ENCODE measurements at regions not wholly inside any gene's neighbourhood (a gene's known extent, or its start where the extent isn't known, plus 50 kb on each side); places are given as distances from the start of the nearest gene placed in this dataset.

- H3K9me3 ChIP-seq (ENCODE audit: control insufficient read depth in 3 of 3, low read length in 3 of 3), result no peaks in the 10 kb centered on the region
- no peak overlapping the region for H3K27ac ChIP-seq (ENCODE audit: low read depth, low read length)
- H3K4me1 ChIP-seq (ENCODE audit: control insufficient read depth in 3 of 3, insufficient read depth in 3 of 3, low read length in 3 of 3), result no peaks in the 10 kb centered on the region
- no peak overlapping the region for H3K9ac ChIP-seq (ENCODE audit: low read depth in 1 of 3, low read length in 3 of 3)
- H3K36me3 ChIP-seq (ENCODE audit: control insufficient read depth in 3 of 3, insufficient read depth in 3 of 3, low read length in 3 of 3), result no peaks in the 10 kb centered on the region
- H3K27me3 ChIP-seq (ENCODE audit: control insufficient read depth in 3 of 3, insufficient read depth in 3 of 3, low read length in 3 of 3), result no peaks in the 10 kb centered on the region
- no peak overlapping the region for H3K4me3 ChIP-seq (ENCODE audit: low read length in 3 of 3)
Measured at GRCh38 chr5:82749461-82749820, 327.8 kb downstream of the TMEM167A start.

GRCh38 chr5:82748688-82749460 lies 328.3 kb downstream of the TMEM167A start:
- Histone ChIP-seq H3K4me1 (ENCODE audit: control insufficient read depth in 3 of 3, insufficient read depth in 3 of 3, low read length in 3 of 3) (no peaks in the 10 kb centered on the region), H3K36me3 (ENCODE audit: control insufficient read depth in 3 of 3, insufficient read depth in 3 of 3, low read length in 3 of 3) (no peaks in the 10 kb centered on the region), H3K4me3 (ENCODE audit: low read length in 3 of 3) (no peak overlapping the region), H3K9ac (ENCODE audit: low read depth in 1 of 3, low read length in 3 of 3) (no peak overlapping the region), H3K27me3 (ENCODE audit: control insufficient read depth in 3 of 3, insufficient read depth in 3 of 3, low read length in 3 of 3) (no peaks in the 10 kb centered on the region), H3K27ac (ENCODE audit: low read depth, low read length) (peak overlapping the region; percentile 17), H3K9me3 (ENCODE audit: control insufficient read depth in 3 of 3, low read length in 3 of 3) (no peaks in the 10 kb centered on the region)

GRCh38 chr5:82747986-82748385 lies 329.2 kb downstream of the TMEM167A start:
- Histone ChIP-seq H3K4me1 (ENCODE audit: control insufficient read depth in 3 of 3, insufficient read depth in 3 of 3, low read length in 3 of 3) (no peaks in the 10 kb centered on the region), H3K9me3 (ENCODE audit: control insufficient read depth in 3 of 3, low read length in 3 of 3) (no peaks in the 10 kb centered on the region), H3K9ac (ENCODE audit: low read depth in 1 of 3, low read length in 3 of 3) (no peak overlapping the region), H3K27me3 (ENCODE audit: control insufficient read depth in 3 of 3, insufficient read depth in 3 of 3, low read length in 3 of 3) (no peaks in the 10 kb centered on the region), H3K27ac (ENCODE audit: low read depth, low read length) (no peak overlapping the region), H3K36me3 (ENCODE audit: control insufficient read depth in 3 of 3, insufficient read depth in 3 of 3, low read length in 3 of 3) (no peaks in the 10 kb centered on the region), H3K4me3 (ENCODE audit: low read length in 3 of 3) (no peak overlapping the region)

GRCh38 chr5:82745016-82745415 lies 332.2 kb downstream of the TMEM167A start:
- H3K9ac ChIP-seq (ENCODE audit: low read depth in 1 of 3, low read length in 3 of 3), result no peak overlapping the region
- no peak overlapping the region for H3K27ac ChIP-seq (ENCODE audit: low read depth, low read length)
- no peaks in the 10 kb centered on the region for H3K36me3 ChIP-seq (ENCODE audit: control insufficient read depth in 3 of 3, insufficient read depth in 3 of 3, low read length in 3 of 3)
- H3K4me1 ChIP-seq (ENCODE audit: control insufficient read depth in 3 of 3, insufficient read depth in 3 of 3, low read length in 3 of 3), result no peaks in the 10 kb centered on the region
- no peak overlapping the region for H3K4me3 ChIP-seq (ENCODE audit: low read length in 3 of 3)
- no peaks in the 10 kb centered on the region for H3K27me3 ChIP-seq (ENCODE audit: control insufficient read depth in 3 of 3, insufficient read depth in 3 of 3, low read length in 3 of 3)
- H3K9me3 ChIP-seq (ENCODE audit: control insufficient read depth in 3 of 3, low read length in 3 of 3), result no peaks in the 10 kb centered on the region

GRCh38 chr5:82738681-82739269 lies 338.4 kb downstream of the TMEM167A start:
- no peaks in the 10 kb centered on the region for H3K27me3 ChIP-seq (ENCODE audit: control insufficient read depth in 3 of 3, insufficient read depth in 3 of 3, low read length in 3 of 3)
- H3K36me3 ChIP-seq (ENCODE audit: control insufficient read depth in 3 of 3, insufficient read depth in 3 of 3, low read length in 3 of 3), result no peaks in the 10 kb centered on the region
- H3K9me3 ChIP-seq (ENCODE audit: control insufficient read depth in 3 of 3, low read length in 3 of 3), result no peaks in the 10 kb centered on the region
- no peak overlapping the region for H3K4me3 ChIP-seq (ENCODE audit: low read length in 3 of 3)
- no peak overlapping the region for H3K27ac ChIP-seq (ENCODE audit: low read depth, low read length)
- H3K9ac ChIP-seq (ENCODE audit: low read depth in 1 of 3, low read length in 3 of 3), result no peak overlapping the region
- H3K4me1 ChIP-seq (ENCODE audit: control insufficient read depth in 3 of 3, insufficient read depth in 3 of 3, low read length in 3 of 3), result no peaks in the 10 kb centered on the region

- Histone ChIP-seq H3K27ac (ENCODE audit: low read depth, low read length) (no peak overlapping the region), H3K36me3 (ENCODE audit: control insufficient read depth in 3 of 3, insufficient read depth in 3 of 3, low read length in 3 of 3) (no peaks in the 10 kb centered on the region), H3K9ac (ENCODE audit: low read depth in 1 of 3, low read length in 3 of 3) (no peak overlapping the region), H3K27me3 (ENCODE audit: control insufficient read depth in 3 of 3, insufficient read depth in 3 of 3, low read length in 3 of 3) (no peaks in the 10 kb centered on the region), H3K4me3 (ENCODE audit: low read length in 3 of 3) (no peak overlapping the region), H3K4me1 (ENCODE audit: control insufficient read depth in 3 of 3, insufficient read depth in 3 of 3, low read length in 3 of 3) (no peaks in the 10 kb centered on the region), H3K9me3 (ENCODE audit: control insufficient read depth in 3 of 3, low read length in 3 of 3) (no peaks in the 10 kb centered on the region)
Measured at GRCh38 chr5:82735160-82735789, 341.9 kb downstream of the TMEM167A start.

- no peaks in the 10 kb centered on the region for H3K36me3 ChIP-seq (ENCODE audit: control insufficient read depth in 3 of 3, insufficient read depth in 3 of 3, low read length in 3 of 3)
- H3K9me3 ChIP-seq (ENCODE audit: control insufficient read depth in 3 of 3, low read length in 3 of 3), result no peaks in the 10 kb centered on the region
- H3K4me1 ChIP-seq (ENCODE audit: control insufficient read depth in 3 of 3, insufficient read depth in 3 of 3, low read length in 3 of 3), result no peaks in the 10 kb centered on the region
- no peak overlapping the region for H3K4me3 ChIP-seq (ENCODE audit: low read length in 3 of 3)
- H3K9ac ChIP-seq (ENCODE audit: low read depth in 1 of 3, low read length in 3 of 3), result no peak overlapping the region
- peak overlapping the region; percentile 25 for H3K27ac ChIP-seq (ENCODE audit: low read depth, low read length)
- no peaks in the 10 kb centered on the region for H3K27me3 ChIP-seq (ENCODE audit: control insufficient read depth in 3 of 3, insufficient read depth in 3 of 3, low read length in 3 of 3)
Measured at GRCh38 chr5:82734347-82734746, 342.8 kb downstream of the TMEM167A start.

- no peaks in the 10 kb centered on the region for H3K4me1 ChIP-seq (ENCODE audit: control insufficient read depth in 3 of 3, insufficient read depth in 3 of 3, low read length in 3 of 3)
- no peak overlapping the region for H3K4me3 ChIP-seq (ENCODE audit: low read length in 3 of 3)
- no peaks in the 10 kb centered on the region for H3K27me3 ChIP-seq (ENCODE audit: control insufficient read depth in 3 of 3, insufficient read depth in 3 of 3, low read length in 3 of 3)
- no peak overlapping the region for H3K9ac ChIP-seq (ENCODE audit: low read depth in 1 of 3, low read length in 3 of 3)
- H3K9me3 ChIP-seq (ENCODE audit: control insufficient read depth in 3 of 3, low read length in 3 of 3), result no peaks in the 10 kb centered on the region
- no peaks in the 10 kb centered on the region for H3K36me3 ChIP-seq (ENCODE audit: control insufficient read depth in 3 of 3, insufficient read depth in 3 of 3, low read length in 3 of 3)
- no peak overlapping the region for H3K27ac ChIP-seq (ENCODE audit: low read depth, low read length)
Measured at GRCh38 chr5:82730913-82731312, 346.3 kb downstream of the TMEM167A start.

- Histone ChIP-seq H3K4me1 (ENCODE audit: control insufficient read depth in 3 of 3, insufficient read depth in 3 of 3, low read length in 3 of 3) (no peaks in the 10 kb centered on the region), H3K9me3 (ENCODE audit: control insufficient read depth in 3 of 3, low read length in 3 of 3) (no peaks in the 10 kb centered on the region), H3K4me3 (ENCODE audit: low read length in 3 of 3) (no peak overlapping the region), H3K9ac (ENCODE audit: low read depth in 1 of 3, low read length in 3 of 3) (no peak overlapping the region), H3K27ac (ENCODE audit: low read depth, low read length) (no peak overlapping the region), H3K36me3 (ENCODE audit: control insufficient read depth in 3 of 3, insufficient read depth in 3 of 3, low read length in 3 of 3) (no peaks in the 10 kb centered on the region), H3K27me3 (ENCODE audit: control insufficient read depth in 3 of 3, insufficient read depth in 3 of 3, low read length in 3 of 3) (no peaks in the 10 kb centered on the region)
Measured at GRCh38 chr5:82728926-82729702, 348.1 kb downstream of the TMEM167A start.

- Histone ChIP-seq H3K4me3 (ENCODE audit: low read length in 3 of 3) (no peak overlapping the region), H3K27ac (ENCODE audit: low read depth, low read length) (no peak overlapping the region), H3K9me3 (ENCODE audit: control insufficient read depth in 3 of 3, low read length in 3 of 3) (no peaks in the 10 kb centered on the region), H3K9ac (ENCODE audit: low read depth in 1 of 3, low read length in 3 of 3) (no peak overlapping the region), H3K36me3 (ENCODE audit: control insufficient read depth in 3 of 3, insufficient read depth in 3 of 3, low read length in 3 of 3) (no peaks in the 10 kb centered on the region), H3K27me3 (ENCODE audit: control insufficient read depth in 3 of 3, insufficient read depth in 3 of 3, low read length in 3 of 3) (no peaks in the 10 kb centered on the region), H3K4me1 (ENCODE audit: control insufficient read depth in 3 of 3, insufficient read depth in 3 of 3, low read length in 3 of 3) (no peaks in the 10 kb centered on the region)
Measured at GRCh38 chr5:82723168-82723567, 354.0 kb downstream of the TMEM167A start.

All from skeletal muscle tissue (tissue), 3 donors.